ENCODE measurements at regions not wholly inside any gene's neighbourhood (a gene's known extent, or its start where the extent isn't known, plus 50 kb on each side); places are given as distances from the start of the nearest gene placed in this dataset.
"Not testable (repeated sequence)": the region's sequence is repeated elsewhere in the genome, so short reads cannot be mapped to it uniquely, and the experiment has no call there.

- Mint-ChIP-seq H3K27me3 (ENCODE audit: low read depth) (peaks cover 32% of the 10 kb centered on the region), H3K4me1 (ENCODE audit: low read depth) (peaks cover 9% of the 10 kb centered on the region), H3K4me3 (ENCODE audit: unreplicated experiment) (no peak overlapping the region), H3K27ac (ENCODE audit: unreplicated experiment) (no peak overlapping the region), H3K9me3 (ENCODE audit: low read depth) (peaks cover 8% of the 10 kb centered on the region), H3K36me3 (ENCODE audit: low read depth) (no peaks in the 10 kb centered on the region)
- no peak for DNase-seq (ENCODE audit: low spot score)
- no peak for TF ChIP-seq CTCF (IDR thresholded peaks at IDR 0.05)
Observed at GRCh38 chr3:61463191-61463590, 98.2 kb upstream of the PTPRG start.

- H3K4me1 Mint-ChIP-seq (ENCODE audit: low read depth): peaks cover 9% of the 10 kb centered on the region
- H3K36me3 Mint-ChIP-seq (ENCODE audit: low read depth): no peaks in the 10 kb centered on the region
- peaks cover 26% of the 10 kb centered on the region for H3K27me3 Mint-ChIP-seq (ENCODE audit: low read depth)
- no peak for DNase-seq (ENCODE audit: low spot score)
- no peak overlapping the region for H3K4me3 Mint-ChIP-seq (ENCODE audit: unreplicated experiment)
- TF ChIP-seq CTCF (IDR thresholded peaks at IDR 0.05): no peak
- peaks cover 8% of the 10 kb centered on the region for H3K9me3 Mint-ChIP-seq (ENCODE audit: low read depth)
- H3K27ac Mint-ChIP-seq (ENCODE audit: unreplicated experiment): peak overlapping the region; percentile 79
Observed at GRCh38 chr3:61464518-61465140, 96.7 kb upstream of the PTPRG start.

- Mint-ChIP-seq H3K27ac (ENCODE audit: unreplicated experiment) (no peak overlapping the region), H3K36me3 (ENCODE audit: low read depth) (no peaks in the 10 kb centered on the region), H3K9me3 (ENCODE audit: low read depth) (peaks cover 1% of the 10 kb centered on the region), H3K4me3 (ENCODE audit: unreplicated experiment) (no peak overlapping the region), H3K4me1 (ENCODE audit: low read depth) (peaks cover 9% of the 10 kb centered on the region), H3K27me3 (ENCODE audit: low read depth) (peaks cover 23% of the 10 kb centered on the region)
- no peak for TF ChIP-seq CTCF (IDR thresholded peaks at IDR 0.05)
- no peak for DNase-seq (ENCODE audit: low spot score)
Observed at GRCh38 chr3:61466357-61466756, 95.0 kb upstream of the PTPRG start.

GRCh38 chr3:61483997-61484396 is 77.4 kb upstream of the PTPRG start:
- Mint-ChIP-seq H3K4me1 (ENCODE audit: low read depth) (no peaks in the 10 kb centered on the region), H3K9me3 (ENCODE audit: low read depth) (no peaks in the 10 kb centered on the region), H3K27ac (ENCODE audit: unreplicated experiment) (no peak overlapping the region), H3K36me3 (ENCODE audit: low read depth) (no peaks in the 10 kb centered on the region), H3K27me3 (ENCODE audit: low read depth) (peaks cover 19% of the 10 kb centered on the region), H3K4me3 (ENCODE audit: unreplicated experiment) (no peak overlapping the region)
- TF ChIP-seq CTCF (IDR thresholded peaks at IDR 0.05): no peak
- no peak for DNase-seq (ENCODE audit: low spot score)

GRCh38 chr3:61493339-61493738 is 68.0 kb upstream of the PTPRG start:
- Mint-ChIP-seq H3K4me3 (ENCODE audit: unreplicated experiment) (no peak overlapping the region), H3K4me1 (ENCODE audit: low read depth) (no peaks in the 10 kb centered on the region), H3K27ac (ENCODE audit: unreplicated experiment) (no peak overlapping the region), H3K9me3 (ENCODE audit: low read depth) (peaks cover 4% of the 10 kb centered on the region), H3K27me3 (ENCODE audit: low read depth) (peaks cover 8% of the 10 kb centered on the region), H3K36me3 (ENCODE audit: low read depth) (no peaks in the 10 kb centered on the region)
- TF ChIP-seq CTCF (IDR thresholded peaks at IDR 0.05): no peak
- DNase-seq (ENCODE audit: low spot score): no peak

GRCh38 chr3:61494309-61494708 is 67.1 kb upstream of the PTPRG start:
- not testable (repeated sequence) for DNase-seq (ENCODE audit: low spot score); H3K27me3 Mint-ChIP-seq (ENCODE audit: low read depth); H3K9me3 Mint-ChIP-seq (ENCODE audit: low read depth); H3K36me3 Mint-ChIP-seq (ENCODE audit: low read depth); H3K27ac Mint-ChIP-seq (ENCODE audit: unreplicated experiment); H3K4me3 Mint-ChIP-seq (ENCODE audit: unreplicated experiment); H3K4me1 Mint-ChIP-seq (ENCODE audit: low read depth)
